Parathyroid adenoma (tissue), 2 donors: ENCODE measurements at regions not wholly inside any gene's neighbourhood (a gene's known extent, or its start where the extent isn't known, plus 50 kb on each side); places are given as distances from the start of the nearest gene placed in this dataset.
"Not testable (repeated sequence)": the region's sequence is repeated elsewhere in the genome, so short reads cannot be mapped to it uniquely, and the experiment has no call there.

ENCODE experiments used
- H2AFZ ChIP-seq: fragments of 300-600 bp; sonication (generic); one replicate; pipeline ENCODE4 v1.7.0; 2017; ENCODE audit warnings: antibody characterized with exemption, mild to moderate bottlenecking
- H3K27ac ChIP-seq: fragments of 300-600 bp; sonication (generic); one replicate; pipeline ENCODE4 v1.7.0; 2017
- H3K27me3 ChIP-seq: fragments of 300-600 bp; sonication (generic); one replicate; pipeline ENCODE4 v1.7.0; 2017; ENCODE audit warnings: low read length; ENCODE audit not compliant: control insufficient read depth, insufficient read depth
- H3K36me3 ChIP-seq: fragments of 300-600 bp; sonication (generic); one replicate; pipeline ENCODE4 v1.7.0; 2017; ENCODE audit warnings: low read length; ENCODE audit not compliant: control insufficient read depth, insufficient read depth
- H3K4me1 ChIP-seq: fragments of 300-600 bp; sonication (generic); one replicate; pipeline ENCODE4 v1.7.0; 2017; ENCODE audit warnings: control low read depth
- H3K4me2 ChIP-seq: fragments of 300-600 bp; sonication (generic); one replicate; pipeline ENCODE4 v1.7.0; 2017; ENCODE audit warnings: low read length
- H3K4me3 ChIP-seq: fragments of 300-600 bp; sonication (generic); one replicate; pipeline ENCODE4 v1.7.0; 2017; ENCODE audit warnings: low read depth, low read length
- H3K79me2 ChIP-seq: fragments of 300-600 bp; sonication (generic); one replicate; pipeline ENCODE4 v1.7.0; 2017; ENCODE audit warnings: control low read depth
- H3K9ac ChIP-seq: fragments of 300-600 bp; sonication (generic); one replicate; pipeline ENCODE4 v1.7.0; 2017; ENCODE audit warnings: mild to moderate bottlenecking
- H3K9me3 ChIP-seq: fragments of 300-600 bp; sonication (generic); one replicate; pipeline ENCODE4 v1.7.0; 2017; ENCODE audit warnings: low read length; ENCODE audit not compliant: control insufficient read depth
- CTCF ChIP-seq: fragments of 300-600 bp; sonication (generic); IDR thresholded peaks from one replicate; pipeline ENCODE4 v1.7.0; 2017; ENCODE audit warnings: antibody characterized with exemption, mild to moderate bottlenecking
- donor health status: primary hyperparathyroidism.

GRCh38 chr7:79636849-79637248 is 183.4 kb upstream of the MAGI2 start:
- H3K79me2 ChIP-seq: no peaks in the 10 kb centered on the region
- H3K27ac ChIP-seq: no peak overlapping the region
- H3K9ac ChIP-seq: no peak overlapping the region
- no peak overlapping the region for H2AFZ ChIP-seq
- no peaks in the 10 kb centered on the region for H3K27me3 ChIP-seq
- H3K36me3 ChIP-seq: no peaks in the 10 kb centered on the region
- no peak for TF ChIP-seq CTCF
- no peak overlapping the region for H3K4me2 ChIP-seq
- H3K4me1 ChIP-seq: no peaks in the 10 kb centered on the region
- no peaks in the 10 kb centered on the region for H3K9me3 ChIP-seq
- H3K4me3 ChIP-seq: no peak overlapping the region

- not testable (repeated sequence) for H3K9ac ChIP-seq, H3K27ac ChIP-seq, H2AFZ ChIP-seq
These were observed 172.5 kb upstream of the MAGI2 start for GRCh38 chr7:79625921-79626320.

GRCh38 chr7:79624336-79624735 is 170.9 kb upstream of the MAGI2 start:
- Histone ChIP-seq H3K27me3 (no peaks in the 10 kb centered on the region), H3K27ac (no peak overlapping the region), H3K36me3 (no peaks in the 10 kb centered on the region), H3K4me1 (no peaks in the 10 kb centered on the region), H3K4me2 (no peak overlapping the region), H3K9ac (no peak overlapping the region), H3K4me3 (no peak overlapping the region), H3K9me3 (no peaks in the 10 kb centered on the region), H2AFZ (no peak overlapping the region), H3K79me2 (no peaks in the 10 kb centered on the region)
- TF ChIP-seq CTCF: no peak

More at GRCh38 chr7:79625921-79626320, 172.5 kb upstream of the MAGI2 start:
- H3K9me3 ChIP-seq, H3K4me2 ChIP-seq, H3K4me1 ChIP-seq, H3K4me3 ChIP-seq, H3K79me2 ChIP-seq, H3K27me3 ChIP-seq, H3K36me3 ChIP-seq: not testable (repeated sequence)

- Histone ChIP-seq H3K4me3 (no peak overlapping the region), H3K27ac (no peak overlapping the region), H3K9ac (no peak overlapping the region), H3K36me3 (no peaks in the 10 kb centered on the region), H2AFZ (no peak overlapping the region), H3K9me3 (no peaks in the 10 kb centered on the region), H3K4me2 (no peak overlapping the region), H3K79me2 (no peaks in the 10 kb centered on the region), H3K4me1 (no peaks in the 10 kb centered on the region), H3K27me3 (no peaks in the 10 kb centered on the region)
- TF ChIP-seq CTCF: no peak
These were observed 169.3 kb upstream of the MAGI2 start for GRCh38 chr7:79622781-79623180.

GRCh38 chr7:79620291-79620690 is 166.8 kb upstream of the MAGI2 start:
- no peak overlapping the region for H2AFZ ChIP-seq
- no peaks in the 10 kb centered on the region for H3K79me2 ChIP-seq
- no peak overlapping the region for H3K9ac ChIP-seq
- no peak overlapping the region for H3K4me3 ChIP-seq
- H3K4me2 ChIP-seq: no peak overlapping the region
- no peaks in the 10 kb centered on the region for H3K4me1 ChIP-seq
- TF ChIP-seq CTCF: no peak
- H3K9me3 ChIP-seq: no peaks in the 10 kb centered on the region
- no peaks in the 10 kb centered on the region for H3K36me3 ChIP-seq
- H3K27me3 ChIP-seq: no peaks in the 10 kb centered on the region
- no peak overlapping the region for H3K27ac ChIP-seq
